ENCODE measurements at regions not wholly inside any gene's neighbourhood (a gene's known extent, or its start where the extent isn't known, plus 50 kb on each side); places are given as distances from the start of the nearest gene placed in this dataset.

GRCh38 chr10:130440494-130440893 lies 304.3 kb downstream of the GLRX3 start:
- no peak for TF ChIP-seq POLR2A (IDR thresholded peaks at IDR 0.05)
- TF ChIP-seq POLR2AphosphoS5 (IDR thresholded peaks at IDR 0.05), result no peak
- TF ChIP-seq, protein P1, sequence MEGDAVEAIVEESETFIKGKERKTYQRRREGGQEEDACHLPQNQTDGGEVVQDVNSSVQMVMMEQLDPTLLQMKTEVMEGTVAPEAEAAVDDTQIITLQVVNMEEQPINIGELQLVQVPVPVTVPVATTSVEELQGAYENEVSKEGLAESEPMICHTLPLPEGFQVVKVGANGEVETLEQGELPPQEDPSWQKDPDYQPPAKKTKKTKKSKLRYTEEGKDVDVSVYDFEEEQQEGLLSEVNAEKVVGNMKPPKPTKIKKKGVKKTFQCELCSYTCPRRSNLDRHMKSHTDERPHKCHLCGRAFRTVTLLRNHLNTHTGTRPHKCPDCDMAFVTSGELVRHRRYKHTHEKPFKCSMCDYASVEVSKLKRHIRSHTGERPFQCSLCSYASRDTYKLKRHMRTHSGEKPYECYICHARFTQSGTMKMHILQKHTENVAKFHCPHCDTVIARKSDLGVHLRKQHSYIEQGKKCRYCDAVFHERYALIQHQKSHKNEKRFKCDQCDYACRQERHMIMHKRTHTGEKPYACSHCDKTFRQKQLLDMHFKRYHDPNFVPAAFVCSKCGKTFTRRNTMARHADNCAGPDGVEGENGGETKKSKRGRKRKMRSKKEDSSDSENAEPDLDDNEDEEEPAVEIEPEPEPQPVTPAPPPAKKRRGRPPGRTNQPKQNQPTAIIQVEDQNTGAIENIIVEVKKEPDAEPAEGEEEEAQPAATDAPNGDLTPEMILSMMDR (IDR thresholded peaks at IDR 0.05 in 8 of 11, conservative IDR thresholded peaks at IDR 0.05 in 3 of 11), result no peak
- no peaks in the 10 kb centered on the region for H3K36me3 ChIP-seq
- no peaks in the 10 kb centered on the region for H3K4me1 ChIP-seq
- no peak for DNase-seq
- intact Hi-C loops (cut with DNase I; ENCODE audit: low total_unique reads), result no loop called here
- H3K27ac ChIP-seq, result no peak overlapping the region
- WGBS, 5 donors, result 79 to 97% (median 91%) methylated on average over 4 to 5 of the region's 5 CpGs
- peaks cover 0 to 4% (median 0%) of the 10 kb centered on the region in 7 donors for H3K27me3 ChIP-seq (replicated peaks in 1 of 7)
- H3K4me3 ChIP-seq, result no peak overlapping the region
- no peaks in the 10 kb centered on the region for H3K9me3 ChIP-seq

DNA sequence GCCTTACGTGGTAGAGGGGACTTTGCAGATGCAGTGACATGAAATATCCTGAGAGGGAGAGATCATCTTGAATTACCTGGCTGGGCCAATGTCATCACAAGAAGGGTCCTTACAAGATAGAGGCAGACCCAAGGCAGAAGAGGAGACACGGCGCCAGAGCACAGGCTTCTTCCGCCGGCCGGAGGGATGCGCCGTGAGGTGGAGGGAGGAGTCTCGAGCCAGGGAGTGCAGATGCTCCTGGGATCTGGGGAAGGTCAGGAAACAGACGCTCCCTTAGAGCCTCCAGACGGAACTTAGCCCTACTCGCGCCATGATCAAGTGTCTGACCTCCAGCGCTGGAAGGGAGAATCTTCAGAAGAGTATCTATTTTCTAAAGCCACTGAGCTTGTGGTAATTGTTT lies 304.8 kb downstream of the GLRX3 start:
- no peak for DNase-seq
- no peak for TF ChIP-seq POLR2A (IDR thresholded peaks at IDR 0.05)
- TF ChIP-seq POLR2AphosphoS5 (IDR thresholded peaks at IDR 0.05), result no peak
- no peak overlapping the region for H3K27ac ChIP-seq
- no peaks in the 10 kb centered on the region for H3K4me1 ChIP-seq
- no peaks in the 10 kb centered on the region for H3K9me3 ChIP-seq
- peaks cover 0 to 4% (median 0%) of the 10 kb centered on the region in 7 donors for H3K27me3 ChIP-seq (replicated peaks in 1 of 7)
- H3K4me3 ChIP-seq, result no peak overlapping the region
- H3K36me3 ChIP-seq, result no peaks in the 10 kb centered on the region
- intact Hi-C loops (cut with DNase I; ENCODE audit: low total_unique reads), result no loop called here
- 76 to 88% (median 85%) methylated on average over 14 of the region's 14 CpGs for WGBS, 5 donors

GRCh38 chr10:130443066-130443465 lies 306.9 kb downstream of the GLRX3 start:
- TF ChIP-seq, protein P1 (IDR thresholded peaks at IDR 0.05 in 8 of 11, conservative IDR thresholded peaks at IDR 0.05 in 3 of 11), result no peak
- no peak for TF ChIP-seq POLR2A (IDR thresholded peaks at IDR 0.05)
- no peak for TF ChIP-seq POLR2AphosphoS5 (IDR thresholded peaks at IDR 0.05)
- Histone ChIP-seq H3K36me3 (no peaks in the 10 kb centered on the region), H3K4me3 (no peak overlapping the region), H3K27me3 (replicated peaks in 1 of 7) (peaks cover 0 to 4% (median 0%) of the 10 kb centered on the region in 7 donors), H3K4me1 (no peaks in the 10 kb centered on the region), H3K9me3 (no peaks in the 10 kb centered on the region), H3K27ac (no peak overlapping the region)
- intact Hi-C loops (cut with DNase I; ENCODE audit: low total_unique reads), result no loop called here
- DNase-seq, result no peak
- 57 to 64% (median 58%) methylated on average over 7 of the region's 7 CpGs for WGBS, 5 donors

DNA sequence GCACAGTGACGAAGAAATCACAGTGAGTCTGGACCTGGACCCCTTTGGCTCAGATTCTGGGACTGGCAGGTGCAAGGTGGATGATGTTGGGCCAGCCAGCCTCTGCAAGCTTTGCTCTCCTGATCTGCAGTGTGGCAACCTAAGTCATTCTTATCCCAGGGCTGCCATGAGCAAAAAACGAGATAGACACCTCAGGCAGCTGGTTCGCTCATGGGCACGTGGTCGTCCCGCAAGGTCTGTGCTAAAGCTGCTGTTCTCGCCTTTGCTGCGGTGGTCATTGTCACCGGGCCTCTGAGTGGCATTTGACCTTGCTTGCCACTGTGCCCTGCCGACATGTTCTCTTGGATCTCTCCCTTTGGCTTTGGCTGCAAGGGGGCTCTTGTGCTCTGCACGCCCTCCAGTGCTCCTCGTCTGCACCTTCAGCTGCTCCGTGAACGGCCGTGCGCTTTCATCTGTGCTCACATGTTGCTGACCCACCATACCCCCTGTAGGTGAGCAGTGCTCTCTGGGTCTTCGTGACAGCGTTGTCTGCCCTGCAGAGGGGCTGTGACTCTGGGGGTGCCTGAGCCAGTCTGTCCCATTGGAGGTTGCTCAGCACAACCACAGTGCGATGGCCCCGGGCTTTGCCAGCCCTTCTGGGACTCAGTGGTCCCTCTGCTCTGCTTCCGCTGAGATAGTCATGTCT lies 317.0 kb downstream of the GLRX3 start:
- intact Hi-C loops (cut with DNase I; ENCODE audit: low total_unique reads), result no loop called here
- Histone ChIP-seq H3K4me1 (no peaks in the 10 kb centered on the region), H3K4me3 (no peak overlapping the region), H3K9me3 (no peaks in the 10 kb centered on the region), H3K27me3 (replicated peaks in 1 of 7) (peaks cover 0 to 33% (median 4%) of the 10 kb centered on the region in 7 donors), H3K27ac (no peak overlapping the region), H3K36me3 (no peaks in the 10 kb centered on the region)
- TF ChIP-seq POLR2A (IDR thresholded peaks at IDR 0.05) (no peak), POLR2AphosphoS5 (IDR thresholded peaks at IDR 0.05) (no peak)
- TF ChIP-seq, protein P1 (IDR thresholded peaks at IDR 0.05 in 8 of 11, conservative IDR thresholded peaks at IDR 0.05 in 3 of 11), result no peak
- no peak for DNase-seq
- 89 to 94% (median 92%) methylated on average over 18 to 21 of the region's 21 CpGs for WGBS, 5 donors
